A549 (cell line): ENCODE measurements at regions not wholly inside any gene's neighbourhood (a gene's known extent, or its start where the extent isn't known, plus 50 kb on each side); places are given as distances from the start of the nearest gene placed in this dataset.

ENCODE experiments used
- ATAC-seq, 2 experiments: fragments of 200-7000 bp in 1 of 2; fragments of >200 bp in 1 of 2; cut with Nextera tagmentation in 1 of 2; cut with Tn5 transposase in 1 of 2; 3 replicates each; pipeline versions ENCODE4 v1.8.0 to v1.9.1; 2018 to 2020; ENCODE audit warnings: mild to moderate bottlenecking in 1 of 2, moderate library complexity in 1 of 2
- CTCF ChIA-PET: fragments of 300-600 bp; sonication (Branson Sonifier 250); formaldehyde crosslinking; extraction: SDS; loops from one replicate; lab custom pipeline; 2021; ENCODE audit warnings: antibody characterized with exemption, inconsistent platforms; lab: Yijun Ruan, JAX
- POLR2A ChIA-PET: fragments of 350-600 bp; formaldehyde crosslinking; extraction: SDS; loops from one replicate; lab custom pipeline; 2021; ENCODE audit warnings: antibody characterized with exemption, inconsistent platforms; lab: Yijun Ruan, JAX
- DNase-seq, 2 experiments: peaks; one replicate each; pipeline versions ENCODE4 v3.0.0 to v3.0.0-alpha.2; 2011 to 2016; ENCODE audit warnings: low read depth in 1 of 2, low spot score in 1 of 2
- FAIRE-seq: peaks from 2 replicates; lab custom pipeline; 2011; peaks lifted over from hg19 to GRCh38; lab: Jason Lieb, UNC
- H3K27ac ChIP-seq, 2 experiments: fragments of >200 bp; sonication (Bioruptor Twin); formaldehyde crosslinking; 3 replicates each; pipeline ENCODE4 v1.5.1; 2016 to 2017
- H3K4me1 ChIP-seq: fragments of >200 bp; sonication (Bioruptor Twin); formaldehyde crosslinking; 3 replicates; pipeline ENCODE4 v1.6.1; 2016
- H3K4me2 ChIP-seq: fragments of >200 bp; sonication (Bioruptor Twin); formaldehyde crosslinking; 3 replicates; pipeline ENCODE4 v1.6.1; 2016
- H3K4me3 ChIP-seq: fragments of >200 bp; sonication (Bioruptor Twin); formaldehyde crosslinking; 3 replicates; pipeline ENCODE4 v1.5.1; 2016
- H3K9me3 ChIP-seq: fragments of >200 bp; sonication (Bioruptor Twin); formaldehyde crosslinking; 3 replicates; pipeline ENCODE4 v1.6.1; 2016
- EP300 ChIP-seq, 2 experiments: fragments of >200 bp; sonication (Bioruptor Twin); formaldehyde crosslinking; IDR thresholded peaks; 2 replicates in 1 of 2; 3 replicates in 1 of 2; pipeline ENCODE4 v1.6.1; 2016 to 2017
- HEYL ChIP-seq: fragments of 250-450 bp; sonication (Bioruptor Pico); IDR thresholded peaks from 2 replicates; pipeline ENCODE4 v1.8.0; 2021; ENCODE audit warnings: mild to moderate bottlenecking, moderate library complexity
- HOXA7 ChIP-seq: fragments of 250-450 bp; sonication (Bioruptor Pico); IDR thresholded peaks from 2 replicates; pipeline ENCODE4 v1.5.0; 2020; ENCODE audit warnings: mild to moderate bottlenecking, moderate library complexity
- HOXB13 ChIP-seq: fragments of 250-450 bp; sonication (Bioruptor Pico); IDR thresholded peaks from 2 replicates; pipeline ENCODE4 v1.5.0; 2020; ENCODE audit warnings: low read depth, mild to moderate bottlenecking, moderate library complexity
- HOXB5 ChIP-seq: fragments of 250-450 bp; sonication (Bioruptor Pico); IDR thresholded peaks from 2 replicates; pipeline ENCODE4 v1.5.0; 2020; ENCODE audit warnings: mild to moderate bottlenecking, moderate library complexity
- JUN ChIP-seq, 2 experiments: fragments of >200 bp; sonication (Bioruptor Twin); formaldehyde crosslinking; IDR thresholded peaks; 2 replicates in 1 of 2; 3 replicates in 1 of 2; pipeline ENCODE4 v1.6.1; 2016 to 2017
- KDM5A ChIP-seq: fragments of 200-600 bp; sonication (generic); IDR thresholded peaks from 2 replicates; pipeline ENCODE4 v1.6.1; 2016; ENCODE audit warnings: antibody characterized with exemption, mild to moderate bottlenecking
- MAZ ChIP-seq: fragments of 150-350 bp; IDR thresholded peaks from 2 replicates; pipeline ENCODE4 v1.6.1; 2014; ENCODE audit warnings: antibody characterized with exemption, low read depth, low read length, borderline replicate concordance
- NFE2L2 ChIP-seq: fragments of 150-350 bp; conservative IDR thresholded peaks from 2 replicates; pipeline ENCODE4 v1.6.1; 2014; ENCODE audit warnings: low read length
- PHF8 ChIP-seq: fragments of 200-600 bp; sonication (generic); IDR thresholded peaks from 2 replicates; pipeline ENCODE4 v1.6.1; 2016; ENCODE audit warnings: low read depth, mild to moderate bottlenecking, antibody characterized with exemption, moderate library complexity, borderline replicate concordance
- POLR2AphosphoS2 ChIP-seq: conservative IDR thresholded peaks from 2 replicates; pipeline ENCODE4 v1.6.1; 2012; ENCODE audit warnings: low read length, improper control_type of control experiment, inconsistent platforms
- RAD21 ChIP-seq, 2 experiments: fragments of >200 bp in 1 of 2; sonication (Bioruptor Twin) in 1 of 2; formaldehyde crosslinking in 1 of 2; IDR thresholded peaks in 1 of 2; conservative IDR thresholded peaks in 1 of 2; 2 replicates in 1 of 2; 3 replicates in 1 of 2; pipeline ENCODE4 v1.6.1; 2012 to 2018; ENCODE audit warnings: inconsistent platforms in 1 of 2
- RCOR1 ChIP-seq: fragments of 150-350 bp; IDR thresholded peaks from 2 replicates; pipeline ENCODE4 v1.6.1; 2014; ENCODE audit warnings: antibody characterized with exemption, low read length, low read depth
- SMC3 ChIP-seq: fragments of >200 bp; sonication (Bioruptor Twin); formaldehyde crosslinking; IDR thresholded peaks from 3 replicates; pipeline ENCODE4 v1.6.1; 2018; ENCODE audit warnings: inconsistent platforms
- ZC3H11A ChIP-seq: fragments of 450-650 bp; IDR thresholded peaks from 2 replicates; pipeline ENCODE4 v1.6.1; 2014; ENCODE audit warnings: antibody characterized with exemption, mild to moderate bottlenecking
- ZFP36 ChIP-seq: fragments of 450-650 bp; IDR thresholded peaks from 2 replicates; pipeline ENCODE4 v1.6.1; 2014; ENCODE audit warnings: borderline replicate concordance; ENCODE audit not compliant: partially characterized antibody
- ZSCAN20 ChIP-seq: fragments of 250-450 bp; sonication (Bioruptor Pico); IDR thresholded peaks from 2 replicates; pipeline ENCODE4 v1.8.0; 2022; ENCODE audit warnings: mild to moderate bottlenecking, moderate library complexity
- WGBS: methylation state at CpG from one replicate; pipeline ENCODE4 v1.1.6; 2017; ENCODE audit errors: missing lambda C conversion rate; 5-methylcytosine and 5-hydroxymethylcytosine counted together
- TF ChIP-seq, protein P1 (sequence below): fragments of >200 bp; sonication (Bioruptor Twin); formaldehyde crosslinking; IDR thresholded peaks from 2 replicates; pipeline ENCODE4 v1.6.1; 2016
- TF ChIP-seq, protein P2 (sequence below): fragments of 450-650 bp; IDR thresholded peaks from 2 replicates; pipeline ENCODE4 v1.6.1; 2014; ENCODE audit warnings: antibody characterized with exemption
- TF ChIP-seq, protein P3 (sequence below): IDR thresholded peaks from 2 replicates; pipeline ENCODE4 v1.6.1; 2012
- TF ChIP-seq, protein P4 (sequence below): IDR thresholded peaks from 2 replicates; pipeline ENCODE4 v1.6.1; 2012
- TF ChIP-seq, protein P5 (sequence below): fragments of 250-450 bp; sonication (Bioruptor Pico); IDR thresholded peaks from 2 replicates; pipeline ENCODE4 v1.5.0; 2020; ENCODE audit warnings: low read depth, mild to moderate bottlenecking, moderate library complexity
- TF ChIP-seq, protein P6 (sequence below): fragments of >200 bp; sonication (Bioruptor Twin); formaldehyde crosslinking; IDR thresholded peaks from 3 replicates; pipeline ENCODE4 v1.5.1; 2016

DNA sequence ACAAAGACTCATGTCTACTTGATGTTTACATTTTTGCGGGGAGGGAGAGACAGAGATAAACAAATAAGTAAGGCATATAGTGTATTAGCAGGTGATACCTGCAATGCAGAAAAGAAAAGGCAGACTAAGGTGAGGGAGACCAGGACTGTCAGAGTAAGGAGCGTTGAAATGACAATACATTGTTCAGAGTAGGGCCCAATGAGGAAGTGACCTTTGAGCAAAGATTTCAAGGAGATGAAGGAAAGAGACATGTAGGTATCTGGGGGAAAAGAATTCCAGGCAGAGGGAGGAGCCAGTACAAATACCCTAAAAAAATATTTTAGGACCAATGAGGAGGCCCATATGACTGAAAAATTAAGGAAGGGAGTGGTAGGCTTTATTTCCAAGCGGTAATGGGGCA lies 162.7 kb upstream of the PRSS1 start:
- no peak for FAIRE-seq
- POLR2A ChIA-PET = no interaction called here
- Histone ChIP-seq H3K4me1 (peaks cover 24% of the 10 kb centered on the region), H3K4me2 (no peak overlapping the region)
- no peak for DNase-seq
- TF ChIP-seq, protein P1, sequence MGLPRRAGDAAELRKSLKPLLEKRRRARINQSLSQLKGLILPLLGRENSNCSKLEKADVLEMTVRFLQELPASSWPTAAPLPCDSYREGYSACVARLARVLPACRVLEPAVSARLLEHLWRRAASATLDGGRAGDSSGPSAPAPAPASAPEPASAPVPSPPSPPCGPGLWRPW = no peak
- TF ChIP-seq, protein P2, sequence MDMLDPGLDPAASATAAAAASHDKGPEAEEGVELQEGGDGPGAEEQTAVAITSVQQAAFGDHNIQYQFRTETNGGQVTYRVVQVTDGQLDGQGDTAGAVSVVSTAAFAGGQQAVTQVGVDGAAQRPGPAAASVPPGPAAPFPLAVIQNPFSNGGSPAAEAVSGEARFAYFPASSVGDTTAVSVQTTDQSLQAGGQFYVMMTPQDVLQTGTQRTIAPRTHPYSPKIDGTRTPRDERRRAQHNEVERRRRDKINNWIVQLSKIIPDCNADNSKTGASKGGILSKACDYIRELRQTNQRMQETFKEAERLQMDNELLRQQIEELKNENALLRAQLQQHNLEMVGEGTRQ = no peak
- no peak for TF ChIP-seq HOXB13 (CRISPR knock-in tag)
- TF ChIP-seq, all 56 proteins: peak for 0
- no peak for ATAC-seq
- 92% methylated on average over 3 of the region's 3 CpGs for WGBS
- no peak overlapping the region for H3K27ac ChIP-seq
- H3K4me3 ChIP-seq = no peak overlapping the region
- CTCF ChIA-PET = interaction anchor here (1.3 to 6.7 kb wide), 11 partner anchors 10 to 225 kb away, joined by 4 to 80 read pairs (median 10); no protein-coding TSS in a partner anchor
- H3K9me3 ChIP-seq = no peaks in the 10 kb centered on the region

DNA sequence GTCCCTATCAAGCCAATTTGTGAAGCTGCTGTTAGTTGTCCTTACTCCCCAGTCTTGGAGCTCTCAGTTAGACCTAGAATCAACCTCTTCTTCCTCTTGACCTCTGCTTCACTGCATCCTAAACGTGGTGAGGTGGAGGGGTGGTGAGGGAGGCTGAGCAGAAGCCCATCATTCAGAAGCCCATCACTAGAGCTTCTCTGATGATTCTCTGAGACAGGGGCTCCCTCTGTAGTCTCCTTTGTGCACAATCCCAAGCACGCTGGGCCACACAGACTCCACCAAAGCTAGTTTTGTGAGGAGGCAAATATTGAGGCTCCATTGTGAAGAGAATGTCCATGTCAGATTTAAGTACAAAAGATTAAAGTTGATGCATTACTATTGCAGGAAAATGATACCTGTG lies 163.8 kb upstream of the PRSS1 start:
- DNase-seq (peak in 1 of 2 experiments; percentile 6), ATAC-seq (peak in 1 of 2 experiments; percentile 34; a peak in 2 of 6 replicates), FAIRE-seq (no peak)
- WGBS = 52% methylated on average over 2 of the region's 2 CpGs
- no peak overlapping the region for H3K4me3 ChIP-seq
- H3K4me2 ChIP-seq = no peak overlapping the region
- TF ChIP-seq HOXA7 (CRISPR knock-in tag) (no peak), HEYL (no peak), NFE2L2 (no peak), SMC3 (peak; percentile 33; the same call in 1 of the 3 replicates), MAZ (no peak), POLR2AphosphoS2 (no peak), HOXB5 (CRISPR knock-in tag) (no peak), ZSCAN20 (CRISPR knock-in tag) (no peak), JUN (IDR thresholded peaks at IDR 0.05) (no peak), RCOR1 (no peak), ZC3H11A (no peak), EP300 (IDR thresholded peaks at IDR 0.05) (no peak), KDM5A (no peak), ZFP36 (no peak), PHF8 (no peak), RAD21 (conservative IDR thresholded peaks at IDR 0.05 in 1 of 2, IDR thresholded peaks at IDR 0.05 in 1 of 2) (peak; percentile 34 to 68; a peak in 4 of 5 replicates)
- TF ChIP-seq, protein P3, sequence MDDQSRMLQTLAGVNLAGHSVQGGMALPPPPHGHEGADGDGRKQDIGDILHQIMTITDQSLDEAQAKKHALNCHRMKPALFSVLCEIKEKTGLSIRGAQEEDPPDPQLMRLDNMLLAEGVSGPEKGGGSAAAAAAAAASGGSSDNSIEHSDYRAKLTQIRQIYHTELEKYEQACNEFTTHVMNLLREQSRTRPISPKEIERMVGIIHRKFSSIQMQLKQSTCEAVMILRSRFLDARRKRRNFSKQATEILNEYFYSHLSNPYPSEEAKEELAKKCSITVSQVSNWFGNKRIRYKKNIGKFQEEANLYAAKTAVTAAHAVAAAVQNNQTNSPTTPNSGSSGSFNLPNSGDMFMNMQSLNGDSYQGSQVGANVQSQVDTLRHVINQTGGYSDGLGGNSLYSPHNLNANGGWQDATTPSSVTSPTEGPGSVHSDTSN = no peak
- TF ChIP-seq, protein P4, sequence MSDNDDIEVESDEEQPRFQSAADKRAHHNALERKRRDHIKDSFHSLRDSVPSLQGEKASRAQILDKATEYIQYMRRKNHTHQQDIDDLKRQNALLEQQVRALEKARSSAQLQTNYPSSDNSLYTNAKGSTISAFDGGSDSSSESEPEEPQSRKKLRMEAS = no peak
- TF ChIP-seq, protein P5, sequence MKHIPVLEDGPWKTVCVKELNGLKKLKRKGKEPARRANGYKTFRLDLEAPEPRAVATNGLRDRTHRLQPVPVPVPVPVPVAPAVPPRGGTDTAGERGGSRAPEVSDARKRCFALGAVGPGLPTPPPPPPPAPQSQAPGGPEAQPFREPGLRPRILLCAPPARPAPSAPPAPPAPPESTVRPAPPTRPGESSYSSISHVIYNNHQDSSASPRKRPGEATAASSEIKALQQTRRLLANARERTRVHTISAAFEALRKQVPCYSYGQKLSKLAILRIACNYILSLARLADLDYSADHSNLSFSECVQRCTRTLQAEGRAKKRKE (CRISPR knock-in tag) = no peak
- TF ChIP-seq, protein P6, sequence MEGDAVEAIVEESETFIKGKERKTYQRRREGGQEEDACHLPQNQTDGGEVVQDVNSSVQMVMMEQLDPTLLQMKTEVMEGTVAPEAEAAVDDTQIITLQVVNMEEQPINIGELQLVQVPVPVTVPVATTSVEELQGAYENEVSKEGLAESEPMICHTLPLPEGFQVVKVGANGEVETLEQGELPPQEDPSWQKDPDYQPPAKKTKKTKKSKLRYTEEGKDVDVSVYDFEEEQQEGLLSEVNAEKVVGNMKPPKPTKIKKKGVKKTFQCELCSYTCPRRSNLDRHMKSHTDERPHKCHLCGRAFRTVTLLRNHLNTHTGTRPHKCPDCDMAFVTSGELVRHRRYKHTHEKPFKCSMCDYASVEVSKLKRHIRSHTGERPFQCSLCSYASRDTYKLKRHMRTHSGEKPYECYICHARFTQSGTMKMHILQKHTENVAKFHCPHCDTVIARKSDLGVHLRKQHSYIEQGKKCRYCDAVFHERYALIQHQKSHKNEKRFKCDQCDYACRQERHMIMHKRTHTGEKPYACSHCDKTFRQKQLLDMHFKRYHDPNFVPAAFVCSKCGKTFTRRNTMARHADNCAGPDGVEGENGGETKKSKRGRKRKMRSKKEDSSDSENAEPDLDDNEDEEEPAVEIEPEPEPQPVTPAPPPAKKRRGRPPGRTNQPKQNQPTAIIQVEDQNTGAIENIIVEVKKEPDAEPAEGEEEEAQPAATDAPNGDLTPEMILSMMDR = peak; percentile 20; the same call in 2 of the 3 replicates
- no peaks in the 10 kb centered on the region for H3K9me3 ChIP-seq
- CTCF ChIA-PET = interaction anchor here (0.6 to 6.4 kb wide), 6 partner anchors 15 to 73 kb away, joined by 3 to 53 read pairs (median 5); no protein-coding TSS in a partner anchor
- POLR2A ChIA-PET = no interaction called here
- peak overlapping the region in 1 of 2 experiments; percentile 2; a peak in 2 of 6 replicates for H3K27ac ChIP-seq
- peaks cover 24% of the 10 kb centered on the region for H3K4me1 ChIP-seq
